Panc1 (cell line): ENCODE measurements at regions not wholly inside any gene's neighbourhood (a gene's known extent, or its start where the extent isn't known, plus 50 kb on each side); places are given as distances from the start of the nearest gene placed in this dataset.

ENCODE experiments used
- ATAC-seq: fragments of 200-7000 bp; cut with Tn5 transposase; 2 replicates; pipeline ENCODE4 v1.9.1; 2020; ENCODE audit warnings: mild to moderate bottlenecking, moderate library complexity
- BruUV-seq: library from RNA; stranded (reverse); fragments of 400-500 nt; replicated peaks from 2 replicates; lab custom pipeline; 2021; lab: Mats Ljungman, UMichigan
- CTCF ChIA-PET: fragments of 300-600 bp; sonication (Branson Sonifier 250); formaldehyde crosslinking; loops from one replicate; lab custom pipeline; 2022; ENCODE audit warnings: antibody characterized with exemption; lab: Charles Lee
- POLR2A ChIA-PET: fragments of 300-600 bp; sonication (Branson Sonifier 250); formaldehyde crosslinking; loops from one replicate; lab custom pipeline; 2022; ENCODE audit warnings: antibody characterized with exemption; lab: Charles Lee
- DNase-seq: peaks from one replicate; pipeline ENCODE4 v3.0.0-alpha.2; 2010; ENCODE audit warnings: low read depth, low spot score
- H3K27ac ChIP-seq: 2 replicates; pipeline ENCODE4 v1.5.1; 2011; ENCODE audit warnings: mild to moderate bottlenecking, low read length, inconsistent platforms
- H3K27me3 ChIP-seq: fragments of 200-500 bp; sonication (Bioruptor generic); 2 replicates; pipeline ENCODE4 v1.6.0; 2014; ENCODE audit warnings: low read length, inconsistent platforms; ENCODE audit not compliant: control insufficient read depth, insufficient read depth
- H3K36me3 ChIP-seq: fragments of 200-500 bp; sonication (Bioruptor generic); 2 replicates; pipeline ENCODE4 v1.5.1; 2014; ENCODE audit warnings: inconsistent platforms, mild to moderate bottlenecking, low read length, moderate library complexity; ENCODE audit not compliant: control insufficient read depth, insufficient read depth
- H3K4me1 ChIP-seq: 2 replicates; pipeline ENCODE4 v1.5.1; 2011; ENCODE audit warnings: inconsistent platforms, mild to moderate bottlenecking, low read length, moderate library complexity; ENCODE audit not compliant: control insufficient read depth, insufficient read depth
- H3K4me3 ChIP-seq, 2 experiments: 2 replicates each; pipeline ENCODE4 v1.5.1; 2011 to 2012; ENCODE audit warnings: low read depth in 2 of 2, low read length in 2 of 2, mild to moderate bottlenecking in 2 of 2, inconsistent platforms in 1 of 2, moderate library complexity in 1 of 2
- H3K9me3 ChIP-seq: fragments of 200-500 bp; sonication (Bioruptor generic); 2 replicates; pipeline ENCODE4 v1.5.1; 2014; ENCODE audit warnings: low read depth, mild to moderate bottlenecking, inconsistent platforms, low read length, moderate library complexity; ENCODE audit not compliant: control insufficient read depth, insufficient read depth
- POLR2AphosphoS5 ChIP-seq: IDR thresholded peaks from 2 replicates; pipeline ENCODE4 v1.6.1; 2012; ENCODE audit warnings: mild to moderate bottlenecking, low read depth, low read length, moderate library complexity
- SIN3A ChIP-seq: IDR thresholded peaks from 2 replicates; pipeline ENCODE4 v1.6.1; 2012; ENCODE audit warnings: low read depth, mild to moderate bottlenecking, low read length, moderate library complexity, borderline replicate concordance; ENCODE audit not compliant: insufficient read depth
- TCF7L2 ChIP-seq: IDR thresholded peaks from 2 replicates; pipeline ENCODE4 v1.6.1; 2011; ENCODE audit warnings: mild to moderate bottlenecking, low read depth, low read length, inconsistent platforms
- in situ Hi-C: cut with HindIII; loops from 2 replicates; pipeline ENCODE4 v1.10.0; 2016; ENCODE audit warnings: low sequenced_read_pairs, low pct_unique_long_range_greater_than_20kb
- intact Hi-C: fragments of 100-400 bp; cut with micrococcal nuclease; formaldehyde crosslinking; loops from one replicate; pipeline ENCODE4 v1.10.0; 2022; ENCODE audit not compliant: unreplicated experiment
- TF ChIP-seq, protein P1 (sequence below), 2 experiments: IDR thresholded peaks; 2 replicates each; pipeline ENCODE4 v1.6.1; 2011 to 2012; ENCODE audit warnings: low read depth in 2 of 2, control low read depth in 1 of 2, low read length in 1 of 2, mild to moderate bottlenecking in 1 of 2, moderate library complexity in 1 of 2; ENCODE audit not compliant: insufficient read depth in 1 of 2
- TF ChIP-seq, protein P2 (sequence below): fragments of 450-650 bp; IDR thresholded peaks from 2 replicates; pipeline ENCODE4 v1.5.1; 2017; ENCODE audit warnings: mild to moderate bottlenecking

DNA sequence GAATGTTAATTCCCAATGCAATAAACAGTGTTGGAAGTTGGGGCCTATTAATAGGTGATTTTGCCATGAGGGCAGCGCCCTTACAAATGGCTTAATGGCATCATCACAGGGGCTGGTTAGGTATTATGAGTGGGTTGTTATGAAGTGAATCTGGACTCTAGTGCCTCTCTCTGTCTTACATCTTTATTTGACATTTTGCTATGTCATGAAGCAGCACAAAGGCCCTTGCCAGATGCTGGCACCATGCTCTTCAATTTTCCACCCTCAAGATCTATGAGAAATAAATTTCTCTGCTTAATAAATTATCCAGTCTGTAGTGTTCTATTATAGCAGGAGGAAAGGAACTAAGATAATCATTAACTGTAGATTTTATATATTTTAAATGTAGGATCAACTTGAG is 1098.7 kb upstream of the NUDT12 start:
- in situ Hi-C loops = no loop called here
- Histone ChIP-seq H3K36me3 (no peaks in the 10 kb centered on the region), H3K4me1 (no peaks in the 10 kb centered on the region), H3K27ac (no peak overlapping the region; the same call in 1 of the 2 replicates), H3K4me3 (no peak overlapping the region), H3K27me3 (no peaks in the 10 kb centered on the region), H3K9me3 (peaks cover 11% of the 10 kb centered on the region; the same call in 1 of the 2 replicates)
- POLR2A ChIA-PET = no interaction called here
- intact Hi-C loops = no loop called here
- no peak for DNase-seq
- no TSS peak for BruUV-seq
- no peak for ATAC-seq
- no peak for TF ChIP-seq POLR2AphosphoS5
- no peak for TF ChIP-seq TCF7L2
- TF ChIP-seq, protein P1, sequence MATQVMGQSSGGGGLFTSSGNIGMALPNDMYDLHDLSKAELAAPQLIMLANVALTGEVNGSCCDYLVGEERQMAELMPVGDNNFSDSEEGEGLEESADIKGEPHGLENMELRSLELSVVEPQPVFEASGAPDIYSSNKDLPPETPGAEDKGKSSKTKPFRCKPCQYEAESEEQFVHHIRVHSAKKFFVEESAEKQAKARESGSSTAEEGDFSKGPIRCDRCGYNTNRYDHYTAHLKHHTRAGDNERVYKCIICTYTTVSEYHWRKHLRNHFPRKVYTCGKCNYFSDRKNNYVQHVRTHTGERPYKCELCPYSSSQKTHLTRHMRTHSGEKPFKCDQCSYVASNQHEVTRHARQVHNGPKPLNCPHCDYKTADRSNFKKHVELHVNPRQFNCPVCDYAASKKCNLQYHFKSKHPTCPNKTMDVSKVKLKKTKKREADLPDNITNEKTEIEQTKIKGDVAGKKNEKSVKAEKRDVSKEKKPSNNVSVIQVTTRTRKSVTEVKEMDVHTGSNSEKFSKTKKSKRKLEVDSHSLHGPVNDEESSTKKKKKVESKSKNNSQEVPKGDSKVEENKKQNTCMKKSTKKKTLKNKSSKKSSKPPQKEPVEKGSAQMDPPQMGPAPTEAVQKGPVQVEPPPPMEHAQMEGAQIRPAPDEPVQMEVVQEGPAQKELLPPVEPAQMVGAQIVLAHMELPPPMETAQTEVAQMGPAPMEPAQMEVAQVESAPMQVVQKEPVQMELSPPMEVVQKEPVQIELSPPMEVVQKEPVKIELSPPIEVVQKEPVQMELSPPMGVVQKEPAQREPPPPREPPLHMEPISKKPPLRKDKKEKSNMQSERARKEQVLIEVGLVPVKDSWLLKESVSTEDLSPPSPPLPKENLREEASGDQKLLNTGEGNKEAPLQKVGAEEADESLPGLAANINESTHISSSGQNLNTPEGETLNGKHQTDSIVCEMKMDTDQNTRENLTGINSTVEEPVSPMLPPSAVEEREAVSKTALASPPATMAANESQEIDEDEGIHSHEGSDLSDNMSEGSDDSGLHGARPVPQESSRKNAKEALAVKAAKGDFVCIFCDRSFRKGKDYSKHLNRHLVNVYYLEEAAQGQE (IDR thresholded peaks at IDR 0.05; ENCODE audit: insufficient read depth in 1 of 2, low read depth in 2 of 2, low read length in 1 of 2) = no peak
- no peak for TF ChIP-seq SIN3A
- TF ChIP-seq, protein P2, sequence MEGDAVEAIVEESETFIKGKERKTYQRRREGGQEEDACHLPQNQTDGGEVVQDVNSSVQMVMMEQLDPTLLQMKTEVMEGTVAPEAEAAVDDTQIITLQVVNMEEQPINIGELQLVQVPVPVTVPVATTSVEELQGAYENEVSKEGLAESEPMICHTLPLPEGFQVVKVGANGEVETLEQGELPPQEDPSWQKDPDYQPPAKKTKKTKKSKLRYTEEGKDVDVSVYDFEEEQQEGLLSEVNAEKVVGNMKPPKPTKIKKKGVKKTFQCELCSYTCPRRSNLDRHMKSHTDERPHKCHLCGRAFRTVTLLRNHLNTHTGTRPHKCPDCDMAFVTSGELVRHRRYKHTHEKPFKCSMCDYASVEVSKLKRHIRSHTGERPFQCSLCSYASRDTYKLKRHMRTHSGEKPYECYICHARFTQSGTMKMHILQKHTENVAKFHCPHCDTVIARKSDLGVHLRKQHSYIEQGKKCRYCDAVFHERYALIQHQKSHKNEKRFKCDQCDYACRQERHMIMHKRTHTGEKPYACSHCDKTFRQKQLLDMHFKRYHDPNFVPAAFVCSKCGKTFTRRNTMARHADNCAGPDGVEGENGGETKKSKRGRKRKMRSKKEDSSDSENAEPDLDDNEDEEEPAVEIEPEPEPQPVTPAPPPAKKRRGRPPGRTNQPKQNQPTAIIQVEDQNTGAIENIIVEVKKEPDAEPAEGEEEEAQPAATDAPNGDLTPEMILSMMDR = no peak
- CTCF ChIA-PET = no interaction called here

DNA sequence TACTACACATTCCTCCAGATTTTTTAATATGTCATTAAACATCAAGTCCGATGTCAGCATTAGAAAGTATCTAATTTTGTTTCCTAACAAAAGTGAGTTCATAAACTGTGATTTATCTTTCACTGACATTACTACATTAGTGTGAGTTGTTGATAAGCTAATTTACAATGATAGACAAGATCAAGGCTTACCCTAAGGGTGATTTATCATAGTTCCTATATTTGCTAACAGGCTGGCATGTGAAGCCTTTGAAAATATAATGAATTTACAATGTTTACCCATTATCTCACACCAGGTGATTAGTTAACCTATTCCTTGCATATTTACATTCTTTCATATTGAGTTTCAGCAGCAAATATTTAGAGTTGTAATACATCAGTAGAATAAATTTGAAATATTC is 1096.9 kb upstream of the NUDT12 start:
- Histone ChIP-seq H3K27me3 (no peaks in the 10 kb centered on the region), H3K4me1 (no peaks in the 10 kb centered on the region), H3K4me3 (no peak overlapping the region), H3K36me3 (no peaks in the 10 kb centered on the region), H3K9me3 (peaks cover 3% of the 10 kb centered on the region), H3K27ac (no peak overlapping the region)
- CTCF ChIA-PET = no interaction called here
- DNase-seq = no peak
- POLR2A ChIA-PET = no interaction called here
- BruUV-seq = no TSS peak
- intact Hi-C loops = no loop called here
- ATAC-seq = no peak
- TF ChIP-seq POLR2AphosphoS5 = no peak
- peak; percentile 76 for TF ChIP-seq TCF7L2
- TF ChIP-seq, protein P2 = no peak
- no peak for TF ChIP-seq SIN3A
- TF ChIP-seq, protein P1 (IDR thresholded peaks at IDR 0.05; ENCODE audit: insufficient read depth in 1 of 2, low read depth in 2 of 2, low read length in 1 of 2) = no peak
- in situ Hi-C loops = no loop called here
